ENCODE measurements at regions not wholly inside any gene's neighbourhood (a gene's known extent, or its start where the extent isn't known, plus 50 kb on each side); places are given as distances from the start of the nearest gene placed in this dataset.

- TF ChIP-seq CTCF (IDR thresholded peaks at IDR 0.05) (no peak), EZH2 (IDR thresholded peaks at IDR 0.05; ENCODE audit: borderline replicate concordance, insufficient read depth, low read depth, low read length, poor library complexity, severe bottlenecking) (no peak)
These were observed 196.7 kb downstream of the RMST start for GRCh38 chr12:97659117-97659880.
